Prostate gland (tissue), 2 donors: ENCODE measurements at regions not wholly inside any gene's neighbourhood (a gene's known extent, or its start where the extent isn't known, plus 50 kb on each side); places are given as distances from the start of the nearest gene placed in this dataset.

ENCODE experiments used
- POLR2A ChIP-seq: fragments of 450-650 bp; IDR thresholded peaks from one replicate; pipeline ENCODE4 v1.6.1; 2016; ENCODE audit warnings: antibody characterized with exemption, mild to moderate bottlenecking
- TF ChIP-seq, protein P1 (sequence below), 4 experiments: fragments of 200-600 bp in 2 of 4; fragments of 450-650 bp in 2 of 4; sonication (generic) in 2 of 4; IDR thresholded peaks; 1 replicate in 3 of 4; 2 replicates in 1 of 4; pipeline ENCODE4 v1.5.1; 2016 to 2019; ENCODE audit warnings: antibody characterized with exemption in 4 of 4, mild to moderate bottlenecking in 2 of 4, moderate library complexity in 2 of 4

DNA sequence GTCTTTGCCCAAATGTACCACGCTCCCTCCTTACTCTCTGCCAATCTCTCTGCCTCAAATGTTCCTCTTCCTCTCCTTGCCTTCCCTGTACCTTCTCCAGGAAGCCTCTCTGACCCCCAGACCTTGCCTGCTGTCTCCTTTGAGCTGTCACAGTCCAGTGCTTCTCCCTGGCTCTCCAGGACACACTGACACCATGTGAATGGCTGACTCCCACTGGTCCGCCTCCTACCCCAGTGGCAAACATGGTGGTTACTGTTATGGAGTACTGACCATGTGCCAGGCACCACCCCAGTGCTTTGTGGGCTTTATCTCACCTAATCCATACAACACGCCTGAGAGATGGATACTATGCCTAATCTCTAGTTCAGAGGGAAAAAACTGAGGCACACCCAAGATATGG is 141.9 kb downstream of the TPRA1 start:
- TF ChIP-seq, protein P1, sequence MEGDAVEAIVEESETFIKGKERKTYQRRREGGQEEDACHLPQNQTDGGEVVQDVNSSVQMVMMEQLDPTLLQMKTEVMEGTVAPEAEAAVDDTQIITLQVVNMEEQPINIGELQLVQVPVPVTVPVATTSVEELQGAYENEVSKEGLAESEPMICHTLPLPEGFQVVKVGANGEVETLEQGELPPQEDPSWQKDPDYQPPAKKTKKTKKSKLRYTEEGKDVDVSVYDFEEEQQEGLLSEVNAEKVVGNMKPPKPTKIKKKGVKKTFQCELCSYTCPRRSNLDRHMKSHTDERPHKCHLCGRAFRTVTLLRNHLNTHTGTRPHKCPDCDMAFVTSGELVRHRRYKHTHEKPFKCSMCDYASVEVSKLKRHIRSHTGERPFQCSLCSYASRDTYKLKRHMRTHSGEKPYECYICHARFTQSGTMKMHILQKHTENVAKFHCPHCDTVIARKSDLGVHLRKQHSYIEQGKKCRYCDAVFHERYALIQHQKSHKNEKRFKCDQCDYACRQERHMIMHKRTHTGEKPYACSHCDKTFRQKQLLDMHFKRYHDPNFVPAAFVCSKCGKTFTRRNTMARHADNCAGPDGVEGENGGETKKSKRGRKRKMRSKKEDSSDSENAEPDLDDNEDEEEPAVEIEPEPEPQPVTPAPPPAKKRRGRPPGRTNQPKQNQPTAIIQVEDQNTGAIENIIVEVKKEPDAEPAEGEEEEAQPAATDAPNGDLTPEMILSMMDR (IDR thresholded peaks at IDR 0.05) = no peak
- no peak for TF ChIP-seq POLR2A
